HG02943 (cell line): ENCODE measurements at regions not wholly inside any gene's neighbourhood (a gene's known extent, or its start where the extent isn't known, plus 50 kb on each side); places are given as distances from the start of the nearest gene placed in this dataset.

ENCODE experiments used
- ATAC-seq: cut with Tn5 transposase; IDR thresholded peaks from one replicate; pipeline ENCODE4 v1.9.1; 2021; ENCODE audit warnings: mild to moderate bottlenecking, low read depth, moderate library complexity; ENCODE audit not compliant: unreplicated experiment

DNA sequence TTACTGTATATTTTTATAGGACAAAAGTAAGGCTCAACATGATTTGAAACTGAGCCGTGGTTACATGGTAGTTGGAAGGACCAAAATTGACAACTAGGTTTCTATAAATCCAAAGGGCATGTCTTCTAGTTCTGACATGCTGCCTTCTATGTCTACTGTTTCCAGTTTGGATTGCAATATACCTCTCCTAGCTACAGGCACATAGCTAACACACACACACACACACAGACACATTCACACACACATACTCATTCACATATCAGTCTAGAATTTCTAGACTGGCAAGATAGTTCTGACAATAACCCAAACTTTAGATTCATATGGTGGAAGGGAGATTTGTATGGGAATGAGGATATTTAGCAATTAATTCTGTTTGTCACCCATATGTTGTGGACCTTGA, 544.8 kb upstream of the CAMK1G start:
- no peak for ATAC-seq

DNA sequence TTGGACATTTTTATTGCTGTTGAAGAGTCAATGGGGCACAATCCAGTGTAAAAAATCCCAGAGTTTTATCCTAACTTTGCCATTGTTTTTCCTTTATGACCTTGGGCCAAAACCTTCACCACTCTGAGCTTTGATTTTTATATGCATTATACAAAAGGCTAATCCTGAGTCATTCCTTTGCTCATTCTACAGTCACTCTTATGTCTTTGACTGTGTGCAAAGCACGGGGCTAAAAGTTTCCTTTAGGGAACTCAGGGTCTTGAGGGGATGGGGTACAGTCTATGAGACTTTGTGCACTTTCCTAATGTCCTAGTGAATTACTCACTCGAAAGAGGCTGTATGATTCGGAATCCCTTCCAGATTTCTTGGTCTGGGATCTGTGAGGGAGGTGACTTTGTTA, 543.2 kb upstream of the CAMK1G start:
- ATAC-seq: no peak

DNA sequence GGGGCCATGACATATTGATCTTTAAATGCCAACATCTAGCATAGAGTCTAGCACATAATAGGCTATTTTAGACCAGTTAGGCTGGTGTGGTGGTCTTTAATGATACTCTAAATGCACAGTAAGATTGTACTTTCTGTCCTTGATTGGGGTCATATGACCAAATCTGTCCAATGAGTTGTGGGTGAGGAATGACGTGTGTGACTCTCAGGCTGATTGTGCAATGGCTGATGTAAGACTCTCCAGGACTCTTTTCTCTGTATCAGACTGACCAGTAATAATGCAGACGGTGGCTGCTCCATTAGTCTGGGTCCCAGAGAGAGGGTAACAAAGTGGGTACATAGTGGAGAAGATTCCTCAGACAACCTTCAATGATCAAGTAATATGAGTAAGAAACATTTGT, 541.6 kb upstream of the CAMK1G start:
- no peak for ATAC-seq

DNA sequence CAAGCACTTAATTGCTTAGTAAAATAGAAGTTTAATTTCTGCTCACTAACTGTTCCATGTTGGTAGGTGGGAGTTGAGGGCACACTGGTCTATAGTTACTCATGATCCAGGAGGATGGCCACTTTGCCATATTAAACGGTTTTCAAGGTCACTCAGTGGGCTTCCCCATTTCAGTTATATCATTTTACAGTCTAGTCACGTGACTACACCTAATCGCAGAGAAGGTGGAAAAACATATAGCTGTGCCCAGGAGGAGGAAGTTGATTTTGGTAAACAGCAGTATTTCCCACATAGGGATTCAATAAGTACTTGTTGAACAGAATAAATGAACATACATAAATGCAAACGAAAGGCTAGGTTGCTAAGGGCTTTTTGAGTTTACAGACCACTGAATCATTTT, 541.1 kb upstream of the CAMK1G start:
- no peak for ATAC-seq

DNA sequence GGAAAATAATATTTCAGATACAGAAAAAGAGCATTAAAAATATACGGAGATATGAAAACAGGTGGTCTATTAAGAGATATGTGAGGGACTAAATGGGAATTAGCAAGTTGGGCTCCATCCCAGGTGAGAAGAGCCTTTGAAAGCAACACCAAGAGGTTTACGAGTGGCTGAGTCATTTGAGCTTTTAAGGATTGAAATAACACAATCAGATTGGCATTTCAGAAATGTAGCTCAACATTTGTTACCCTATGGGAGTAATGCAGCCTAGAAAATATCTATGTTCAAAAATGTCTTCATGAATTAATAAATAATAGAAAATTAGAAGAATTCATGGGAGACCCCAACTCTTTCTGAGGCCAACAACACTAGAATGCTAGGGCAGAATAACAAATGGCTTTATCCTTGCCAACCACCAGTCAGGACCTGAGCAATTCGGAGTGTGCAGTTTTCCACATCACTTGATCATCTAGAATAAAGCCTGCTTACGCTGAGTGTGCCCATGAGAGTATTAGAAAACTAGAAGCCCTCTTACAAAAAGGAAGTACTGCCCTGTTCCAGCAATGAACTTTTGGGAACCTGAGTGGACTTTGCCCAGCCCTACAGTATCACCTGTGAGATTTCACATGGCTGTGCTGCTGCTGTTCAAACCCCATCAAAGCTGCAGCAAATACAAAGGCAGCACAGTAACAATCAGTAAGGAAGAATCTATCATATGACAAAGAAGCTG, 538.0 kb upstream of the CAMK1G start:
- no peak for ATAC-seq

DNA sequence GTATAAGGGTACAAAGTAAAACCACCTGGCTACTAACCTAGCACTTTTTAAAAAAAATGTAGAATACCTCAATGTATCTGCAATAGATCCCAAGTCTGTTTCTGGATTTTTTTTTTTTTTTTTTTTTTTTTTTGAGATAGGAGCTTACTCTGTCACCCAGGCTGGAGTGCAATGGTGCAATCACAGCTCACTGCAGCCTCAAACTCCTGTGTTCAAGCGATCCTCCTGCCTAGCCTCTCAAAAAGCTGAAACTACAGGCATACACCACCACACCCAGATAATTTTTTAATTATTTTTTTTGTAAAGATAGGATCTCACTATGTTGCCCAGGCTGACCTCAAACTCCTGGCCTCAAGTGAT, 537.5 kb upstream of the CAMK1G start:
- no peak for ATAC-seq

DNA sequence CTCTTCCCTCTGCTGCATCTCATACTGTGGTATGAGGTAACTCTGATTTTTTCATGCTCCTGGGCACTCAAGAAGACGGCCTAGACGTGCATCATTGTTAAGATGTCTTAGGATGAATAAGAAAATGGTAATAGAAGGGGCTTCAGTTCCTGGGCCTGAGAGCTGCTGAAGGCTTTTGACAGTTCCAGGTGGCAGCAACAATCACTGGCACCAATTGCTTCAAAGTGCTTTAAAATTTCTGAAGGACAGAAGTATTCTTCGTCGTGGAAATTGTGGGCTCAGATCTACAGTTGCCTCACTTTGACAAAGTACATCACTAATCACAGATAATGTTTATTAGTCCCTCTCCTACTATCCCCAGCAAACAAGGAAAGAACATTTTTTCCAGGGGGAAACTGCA, 536.6 kb upstream of the CAMK1G start:
- ATAC-seq: no peak

DNA sequence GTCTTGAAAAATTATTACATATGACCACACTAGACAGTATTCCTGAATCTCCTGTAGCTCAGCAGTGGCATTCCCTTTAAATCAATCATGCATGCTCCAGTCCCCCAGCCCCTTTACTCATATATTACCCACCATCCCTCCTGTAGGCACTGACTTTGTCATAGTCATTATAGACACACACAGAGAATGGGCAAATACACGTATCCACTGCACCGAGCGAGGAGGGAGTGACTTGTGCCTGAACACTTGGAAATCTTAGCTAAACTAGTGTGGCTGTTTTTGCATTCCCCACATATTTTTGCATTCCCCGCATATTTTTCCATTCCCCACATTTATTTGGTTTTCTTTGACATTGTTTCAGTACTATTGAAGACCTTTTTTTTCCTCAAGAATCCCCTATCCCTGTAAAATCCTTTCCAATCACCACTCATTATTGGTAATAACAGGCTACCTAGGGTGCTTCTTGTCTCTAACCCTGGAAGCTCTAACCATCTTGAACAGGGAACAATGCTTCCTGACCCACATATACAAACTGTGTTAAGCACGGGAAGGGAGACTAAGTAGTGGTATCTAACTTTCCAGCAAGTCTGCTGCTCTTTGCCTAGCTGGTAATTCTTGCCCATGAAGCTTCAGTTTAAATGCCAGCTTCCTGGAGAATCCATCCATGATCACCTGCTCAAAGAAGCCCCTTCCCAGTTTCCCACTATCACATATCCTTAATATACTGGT, 534.4 kb upstream of the CAMK1G start:
- no peak for ATAC-seq

DNA sequence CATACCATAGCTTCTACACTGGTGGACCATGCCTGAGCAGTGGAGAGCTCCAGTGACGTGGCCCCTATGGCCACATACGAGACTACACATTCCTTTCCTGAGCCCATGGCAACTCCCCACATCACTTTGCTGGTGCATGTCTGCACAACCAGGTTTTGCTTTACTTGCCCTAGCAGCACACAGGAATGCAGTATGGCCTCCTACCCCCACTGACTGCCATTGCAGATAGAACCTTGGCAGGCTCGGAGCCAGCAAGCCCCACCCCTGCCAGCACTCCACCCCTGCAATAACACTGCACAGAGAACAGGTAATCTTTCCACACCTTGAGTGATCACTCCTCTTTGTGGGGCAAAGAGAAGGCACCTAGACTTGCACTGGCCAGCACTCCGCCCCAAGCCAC, 531.9 kb upstream of the CAMK1G start:
- no peak for ATAC-seq

DNA sequence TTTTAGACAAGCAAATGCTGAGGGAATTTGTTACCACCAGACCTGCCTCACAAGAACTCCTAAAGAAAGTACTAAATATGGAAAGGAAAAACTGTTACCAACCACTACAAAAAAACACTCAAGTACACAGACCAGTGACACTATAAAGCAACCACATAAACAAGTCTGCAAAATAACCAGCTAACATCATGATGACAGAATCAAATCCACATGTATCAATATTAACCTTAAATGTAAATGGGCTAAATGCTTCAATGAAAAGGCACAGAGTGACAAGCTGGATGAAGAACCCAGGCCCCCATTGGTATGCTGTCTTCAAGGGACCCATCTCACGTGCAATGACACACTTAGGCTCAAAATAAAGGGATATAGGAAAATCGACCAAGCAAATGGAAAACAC, 529.9 kb upstream of the CAMK1G start:
- no peak for ATAC-seq

DNA sequence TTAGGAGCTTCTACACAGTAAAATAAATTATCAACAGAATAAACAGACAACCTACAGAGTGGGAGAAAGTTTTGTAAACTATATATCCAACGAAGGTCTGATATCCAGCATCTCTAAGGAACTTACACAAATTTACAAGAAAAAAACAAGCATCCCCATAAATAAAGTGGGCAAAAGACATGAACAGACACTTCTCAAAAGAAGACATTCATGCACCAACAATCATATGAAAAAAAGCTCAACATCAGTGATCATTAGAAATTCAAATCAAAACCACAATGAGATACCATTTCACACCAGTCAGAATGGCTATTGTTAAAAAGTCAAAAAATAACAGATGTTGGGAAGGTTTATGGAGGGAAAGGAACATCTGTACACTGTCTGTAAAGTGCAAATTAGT, 526.4 kb upstream of the CAMK1G start:
- ATAC-seq: no peak

DNA sequence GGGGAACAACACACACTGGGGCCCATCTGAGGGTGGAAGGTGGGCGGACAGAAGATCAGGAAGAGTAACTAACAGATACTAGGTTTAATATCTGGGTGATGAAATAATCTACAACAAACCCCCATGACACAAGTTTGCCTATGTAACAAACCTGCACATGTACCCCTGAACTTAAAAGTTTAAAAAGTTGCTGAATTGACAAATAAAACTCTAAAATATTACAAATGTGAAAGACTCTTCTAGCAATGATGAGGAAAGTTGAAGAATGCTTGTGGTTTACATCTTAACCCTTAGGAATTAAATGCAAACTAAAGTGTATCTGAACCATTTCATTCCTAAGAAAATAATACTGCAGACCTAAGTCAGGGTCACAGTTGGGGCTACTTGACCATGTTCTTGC, 525.6 kb upstream of the CAMK1G start:
- no peak for ATAC-seq

DNA sequence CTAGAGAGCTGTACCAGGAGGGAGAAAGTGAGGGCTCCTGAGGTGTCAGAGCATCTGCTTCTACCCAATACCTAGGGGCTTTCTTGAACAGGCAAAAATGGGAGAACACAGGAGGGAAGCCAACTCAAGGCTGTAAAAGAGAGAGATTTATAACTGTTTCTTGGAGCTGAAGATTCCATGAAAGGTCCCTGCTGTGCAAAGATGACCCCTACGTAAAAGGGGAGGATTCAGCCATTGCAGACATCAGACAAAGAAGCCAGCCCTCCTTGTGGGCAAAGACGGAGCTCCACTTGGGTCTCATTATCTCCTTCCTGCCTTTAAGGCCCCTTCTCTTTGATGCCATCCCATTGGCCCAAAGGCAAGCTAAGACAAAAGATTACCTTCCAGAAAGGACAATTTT, 524.1 kb upstream of the CAMK1G start:
- no peak for ATAC-seq

DNA sequence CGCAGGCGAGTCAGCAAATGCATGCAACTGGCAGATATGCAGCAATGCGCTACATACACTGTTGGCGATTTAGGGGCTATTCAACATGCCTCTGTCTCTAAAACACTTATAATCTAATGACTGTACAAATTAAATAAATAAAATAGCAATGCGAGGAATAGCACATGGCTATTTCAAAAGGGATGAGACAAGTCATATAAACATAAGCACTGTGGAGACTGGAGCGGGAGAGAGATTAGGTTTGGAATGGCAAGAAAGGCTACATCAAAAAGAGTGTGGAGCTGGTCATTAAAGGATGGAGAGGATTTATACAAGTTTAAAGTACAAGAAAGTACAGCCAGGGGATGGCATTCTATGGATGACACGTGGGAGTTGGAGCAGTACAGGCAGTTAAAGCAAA, 523.5 kb upstream of the CAMK1G start:
- ATAC-seq: no peak

DNA sequence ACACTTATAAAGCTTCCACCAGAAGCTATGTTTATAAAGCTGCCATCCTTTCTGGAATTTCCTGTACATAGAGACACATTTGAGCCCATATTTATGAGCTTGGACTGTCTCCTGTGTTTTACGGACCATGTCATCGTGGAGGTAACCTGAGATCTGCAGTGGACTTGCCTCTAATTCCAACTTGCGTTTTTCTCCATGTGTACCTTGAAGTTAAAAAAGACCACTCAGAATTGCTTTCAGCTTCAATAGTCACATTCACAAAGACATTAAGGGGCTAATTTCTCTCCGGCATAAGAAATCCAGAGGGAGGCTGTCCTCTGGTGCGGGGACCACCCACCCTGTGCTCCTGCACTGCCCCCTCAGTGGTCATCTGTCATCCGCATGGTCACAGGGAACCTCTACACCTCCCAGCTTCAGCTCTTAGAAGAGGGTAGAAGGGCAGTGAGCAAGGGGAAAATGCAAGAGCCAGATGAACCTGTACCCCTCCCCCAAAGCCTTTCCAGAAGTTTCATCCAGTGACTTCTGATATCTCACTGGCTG, 521.4 kb upstream of the CAMK1G start:
- no peak for ATAC-seq

DNA sequence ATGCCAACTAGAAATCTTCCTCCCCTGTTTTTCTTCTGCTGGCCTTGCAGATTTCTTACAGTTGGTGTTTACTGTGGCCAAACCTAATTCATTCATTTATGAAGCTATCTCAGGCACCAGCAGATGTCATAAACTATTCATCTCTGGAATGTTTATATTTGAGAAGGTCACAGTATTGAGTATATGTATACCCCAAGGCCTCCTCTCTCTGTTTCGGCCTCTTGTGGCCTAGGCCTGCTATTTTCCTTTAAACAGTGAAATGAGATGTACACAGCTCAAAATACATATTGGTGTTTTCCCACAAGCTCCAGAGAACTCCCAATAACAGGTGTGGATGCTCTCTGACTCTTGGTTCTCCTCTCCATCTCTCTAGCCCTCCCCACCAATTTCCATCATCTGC, 520.7 kb upstream of the CAMK1G start:
- no peak for ATAC-seq

DNA sequence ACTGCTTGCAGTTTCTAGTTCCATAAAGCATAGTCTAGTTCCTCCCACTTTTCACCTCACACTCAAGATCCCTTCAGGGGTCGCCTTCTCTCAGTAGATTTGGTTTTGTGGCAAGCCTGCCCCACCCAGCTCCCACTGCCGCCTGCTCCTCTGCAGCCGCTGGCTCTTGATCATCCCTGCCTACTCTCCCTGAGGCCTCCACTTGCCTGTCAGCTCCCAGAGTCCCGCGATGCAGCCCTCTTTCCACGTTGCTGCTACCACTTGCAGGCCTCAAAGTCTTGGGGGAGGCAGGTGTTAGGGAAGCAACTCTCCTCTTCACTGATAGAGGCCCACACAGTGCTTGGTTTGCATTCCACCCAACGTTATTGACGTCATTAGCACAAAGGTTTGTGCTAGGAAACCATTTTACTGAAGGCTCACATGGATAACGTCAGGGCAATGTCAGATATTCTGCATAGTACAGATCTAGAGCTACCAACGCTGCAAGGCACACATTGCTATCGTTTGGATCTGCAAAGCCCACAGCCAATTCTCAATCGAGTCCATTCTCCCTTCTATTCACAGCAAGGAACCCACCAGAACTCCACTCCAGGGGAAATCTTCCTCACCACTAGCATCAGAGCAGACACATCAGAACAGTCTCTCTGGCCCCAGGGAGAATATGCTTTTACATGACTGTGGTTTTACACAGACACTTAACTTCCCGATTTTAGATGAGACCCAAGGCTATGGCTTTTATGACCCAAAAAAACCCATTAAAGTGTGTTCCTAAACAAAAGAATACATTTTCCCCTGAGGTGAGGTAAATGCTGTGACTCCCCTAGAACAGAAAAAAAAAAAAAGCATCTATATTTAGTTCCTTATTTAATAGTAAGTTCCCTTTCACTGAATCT, 519.5 kb upstream of the CAMK1G start:
- no peak for ATAC-seq

DNA sequence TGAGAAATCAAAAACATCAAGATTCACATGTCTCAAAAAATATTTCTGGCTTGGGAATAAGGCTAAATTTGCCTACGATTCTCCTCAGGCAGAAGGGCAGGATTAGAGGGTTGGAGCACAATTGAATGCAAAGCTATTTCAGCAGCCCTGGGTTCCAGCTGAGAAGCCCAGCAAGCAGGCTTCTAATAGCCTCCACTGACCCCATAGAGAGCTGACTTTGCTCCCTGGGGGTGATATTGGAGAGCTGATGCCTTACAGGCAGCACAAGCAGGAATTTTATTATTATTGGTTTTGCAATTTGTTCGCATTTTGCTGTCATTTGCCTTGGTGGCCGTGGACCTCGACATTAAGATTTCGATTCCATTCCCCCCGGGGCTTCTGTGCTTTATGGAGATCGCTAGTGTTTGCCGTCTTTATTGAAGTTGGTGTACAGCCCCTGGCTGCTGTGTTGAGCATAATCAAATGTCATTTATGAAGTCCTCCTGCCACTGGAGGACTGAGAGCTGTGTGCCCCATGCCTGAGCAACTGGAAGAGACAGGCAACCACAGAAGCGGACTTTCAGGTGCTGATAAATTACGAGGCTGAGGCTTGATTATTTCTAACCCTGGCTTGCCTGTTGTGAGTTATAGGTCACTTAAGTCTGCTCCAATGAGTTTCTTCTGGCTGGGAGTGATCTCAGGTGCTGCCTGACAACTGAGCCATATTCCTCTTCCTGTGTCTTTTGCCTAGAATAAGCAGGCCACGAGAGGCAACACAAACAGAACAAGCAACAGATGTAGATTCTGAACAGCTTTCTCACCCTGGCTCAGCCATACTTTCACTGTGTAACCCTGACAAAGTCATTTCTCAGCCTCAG, 518.4 kb upstream of the CAMK1G start:
- no peak for ATAC-seq

DNA sequence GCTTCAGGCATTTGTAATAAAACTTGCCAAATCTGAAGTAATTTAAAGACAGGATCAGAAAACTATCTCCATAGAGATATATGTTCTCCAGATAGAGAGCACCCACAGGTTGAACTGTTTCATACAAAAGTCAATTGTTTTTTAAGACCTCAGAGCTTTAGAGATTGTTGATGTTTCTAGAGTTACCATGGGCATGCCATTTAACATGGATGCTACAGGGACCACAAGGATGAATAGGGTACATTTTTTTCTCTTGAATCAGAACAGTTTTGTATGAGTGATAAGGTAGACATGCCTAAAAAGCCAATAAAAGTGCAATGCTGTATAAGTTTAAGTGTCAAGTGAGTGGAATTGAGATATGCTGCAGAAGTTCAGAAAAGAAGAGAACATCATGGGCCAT, 511.0 kb upstream of the CAMK1G start:
- no peak for ATAC-seq

DNA sequence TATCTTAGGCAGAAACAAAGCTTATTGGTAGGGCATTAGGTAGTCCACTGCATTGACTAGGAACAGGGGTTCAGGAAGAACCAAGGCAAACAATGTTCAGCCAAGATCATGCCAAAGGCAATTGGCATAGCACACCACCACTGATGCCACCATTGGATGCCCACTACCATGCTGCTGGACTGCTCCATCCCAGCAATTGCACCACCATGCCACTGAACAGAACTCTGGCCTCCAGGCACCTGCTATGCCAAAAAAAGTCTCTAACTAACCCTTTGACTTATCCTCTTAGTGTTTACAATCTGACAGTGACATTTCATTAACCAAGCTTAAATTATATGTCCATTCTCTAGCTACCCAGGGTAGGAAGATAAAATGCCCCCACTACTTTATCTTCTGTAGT, 509.6 kb upstream of the CAMK1G start:
- no peak for ATAC-seq
